ENCODE measurements at regions not wholly inside any gene's neighbourhood (a gene's known extent, or its start where the extent isn't known, plus 50 kb on each side); places are given as distances from the start of the nearest gene placed in this dataset.

DNA sequence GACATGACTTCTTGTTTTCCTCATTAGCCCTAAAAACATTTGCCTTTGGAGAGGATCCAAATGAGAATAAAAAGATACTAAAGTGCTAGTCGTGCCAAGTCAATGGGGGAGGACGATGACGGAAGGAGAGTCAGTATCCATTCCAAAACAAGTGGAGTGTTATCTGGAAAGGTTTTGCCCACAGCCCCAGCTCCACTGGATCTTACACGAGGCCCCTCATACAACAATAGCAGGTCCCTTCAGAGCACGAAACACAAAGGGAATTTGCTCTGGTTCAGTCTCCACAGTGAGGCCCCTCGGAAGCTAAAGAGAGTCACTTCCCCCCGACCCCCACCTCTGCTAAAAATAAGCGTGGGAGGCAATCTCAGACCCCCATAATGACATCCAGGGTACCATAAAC lies 496.9 kb upstream of the ZFHX3 start:
- TF ChIP-seq, protein P1, sequence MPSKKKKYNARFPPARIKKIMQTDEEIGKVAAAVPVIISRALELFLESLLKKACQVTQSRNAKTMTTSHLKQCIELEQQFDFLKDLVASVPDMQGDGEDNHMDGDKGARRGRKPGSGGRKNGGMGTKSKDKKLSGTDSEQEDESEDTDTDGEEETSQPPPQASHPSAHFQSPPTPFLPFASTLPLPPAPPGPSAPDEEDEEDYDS (CRISPR knock-in tag; IDR thresholded peaks at IDR 0.05), result no peak
- TF ChIP-seq HMG20B (CRISPR knock-in tag; conservative IDR thresholded peaks at IDR 0.05), result no peak
- no peak for TF ChIP-seq ZNF333 (CRISPR knock-in tag; IDR thresholded peaks at IDR 0.05; ENCODE audit: borderline replicate concordance)
- no peak for TF ChIP-seq SMYD3 (CRISPR knock-in tag; IDR thresholded peaks at IDR 0.05)
- no peak for TF ChIP-seq NCOA2 (CRISPR knock-in tag; IDR thresholded peaks at IDR 0.05)
- no peak for TF ChIP-seq ZFP82 (CRISPR knock-in tag; IDR thresholded peaks at IDR 0.05; ENCODE audit: borderline replicate concordance)
- no peak for TF ChIP-seq ZNF224 (CRISPR knock-in tag; IDR thresholded peaks at IDR 0.05)
- intact Hi-C loops (cut with micrococcal nuclease; ENCODE audit: unreplicated experiment) (no loop called here), in situ Hi-C loops (cut with HindIII; ENCODE audit: extremely low pct_ligation_motif_present, low pct_unique_long_range_greater_than_20kb) (no loop called here)
- Histone ChIP-seq H3K27me3 (ENCODE audit: control insufficient read depth in 1 of 2, insufficient read depth in 2 of 2, low read length in 2 of 2) (peaks cover 15 to 64% of the 10 kb centered on the region in 2 experiments; a peak in 4 of 5 replicates), H3K36me3 (replicated peaks in 1 of 2; ENCODE audit: control insufficient read depth in 1 of 2, insufficient read depth in 2 of 2, low read length in 2 of 2) (no peaks in the 10 kb centered on the region), H3K4me2 (ENCODE audit: low read depth, low read length) (no peak overlapping the region), H3K79me2 (ENCODE audit: insufficient read depth, low read length) (no peaks in the 10 kb centered on the region), H3K4me1 (ENCODE audit: insufficient read depth, low read length) (no peaks in the 10 kb centered on the region), H3K27ac (ENCODE audit: extremely low read length, insufficient read depth, low read length) (no peak overlapping the region), H3K9ac (ENCODE audit: insufficient read depth, low read depth, low read length) (no peak overlapping the region), H3K4me3 (replicated peaks in 1 of 3; ENCODE audit: insufficient read depth in 1 of 3, low read depth in 2 of 3, low read length in 3 of 3) (no peak overlapping the region), H2AFZ (ENCODE audit: low read length) (no peak overlapping the region), H3K9me3 (ENCODE audit: low read length) (no peaks in the 10 kb centered on the region), H4K20me1 (ENCODE audit: insufficient read depth, low read length) (no peaks in the 10 kb centered on the region)
- DNase-seq (ENCODE audit: low spot score) (no peak), ATAC-seq (no peak), FAIRE-seq (no peak)
- ChIA-PET POLR2A (no interaction called here), CTCF (ENCODE audit: low intra/inter-chr PET ratio, low total read pairs) (no interaction called here)
- no TSS peak for BruUV-seq (replicated peaks)
- 2% methylated on average over 8 of the region's 8 CpGs for WGBS (ENCODE audit: low lambda C conversion rate)

DNA sequence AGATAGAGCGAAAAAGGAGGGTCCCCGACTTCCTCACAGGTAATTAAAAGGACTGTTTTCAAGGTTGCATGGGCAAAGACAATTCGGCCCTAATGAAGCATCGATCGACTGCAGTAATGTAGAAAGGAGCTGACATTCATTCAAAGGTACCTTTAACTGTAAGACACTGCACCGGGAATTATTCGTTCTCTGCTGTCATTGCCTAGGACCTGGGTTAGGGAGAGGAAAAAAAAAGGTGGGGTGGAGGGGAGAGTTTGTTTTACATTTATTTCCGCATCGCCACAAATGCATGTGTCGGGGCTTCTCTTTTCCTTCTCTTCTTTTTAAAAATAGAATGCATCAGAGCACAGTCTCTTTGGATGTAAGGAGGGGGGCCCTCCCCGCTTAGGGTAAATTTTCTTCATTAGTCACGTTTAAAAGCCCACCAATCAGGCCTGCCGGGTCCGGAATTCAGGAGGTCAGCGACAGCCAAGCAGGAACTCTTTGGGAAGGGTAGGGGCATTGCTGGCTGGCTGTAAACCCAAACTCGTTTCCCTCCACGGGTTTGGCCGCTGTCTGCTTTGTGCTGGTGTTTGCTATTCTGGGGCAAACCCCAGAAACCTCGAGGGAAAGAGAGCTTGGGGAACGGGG lies 496.2 kb upstream of the ZFHX3 start:
- no peaks in the 10 kb centered on the region for H3K79me2 ChIP-seq (ENCODE audit: insufficient read depth, low read length)
- no peak for TF ChIP-seq FOXK1 (CRISPR knock-in tag; IDR thresholded peaks at IDR 0.05; ENCODE audit: borderline replicate concordance, low read depth)
- TF ChIP-seq, protein P2, sequence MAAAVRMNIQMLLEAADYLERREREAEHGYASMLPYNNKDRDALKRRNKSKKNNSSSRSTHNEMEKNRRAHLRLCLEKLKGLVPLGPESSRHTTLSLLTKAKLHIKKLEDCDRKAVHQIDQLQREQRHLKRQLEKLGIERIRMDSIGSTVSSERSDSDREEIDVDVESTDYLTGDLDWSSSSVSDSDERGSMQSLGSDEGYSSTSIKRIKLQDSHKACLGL (CRISPR knock-in tag; IDR thresholded peaks at IDR 0.05), result no peak
- no peak for DNase-seq (ENCODE audit: low spot score)
- no peak overlapping the region for H3K4me2 ChIP-seq (ENCODE audit: low read depth, low read length)
- H3K27ac ChIP-seq (ENCODE audit: extremely low read length, insufficient read depth, low read length), result no peak overlapping the region
- WGBS (ENCODE audit: low lambda C conversion rate), result 28% methylated on average over 20 of the region's 20 CpGs
- ChIA-PET POLR2A (no interaction called here), CTCF (ENCODE audit: low intra/inter-chr PET ratio, low total read pairs) (no interaction called here)
- H3K27me3 ChIP-seq (ENCODE audit: control insufficient read depth in 1 of 2, insufficient read depth in 2 of 2, low read length in 2 of 2), result peaks cover 15 to 68% of the 10 kb centered on the region in 2 experiments; a peak in 4 of 5 replicates
- BruUV-seq (replicated peaks), result no TSS peak
- no peaks in the 10 kb centered on the region for H3K4me1 ChIP-seq (ENCODE audit: insufficient read depth, low read length)
- intact Hi-C loops (cut with micrococcal nuclease; ENCODE audit: unreplicated experiment), result no loop called here
- no peaks in the 10 kb centered on the region for H3K9me3 ChIP-seq (ENCODE audit: low read length)
- no peak overlapping the region for H2AFZ ChIP-seq (ENCODE audit: low read length)
- no peak overlapping the region for H3K9ac ChIP-seq (ENCODE audit: insufficient read depth, low read depth, low read length)
- H4K20me1 ChIP-seq (ENCODE audit: insufficient read depth, low read length), result no peaks in the 10 kb centered on the region
- H3K4me3 ChIP-seq (replicated peaks in 1 of 3; ENCODE audit: insufficient read depth in 1 of 3, low read depth in 2 of 3, low read length in 3 of 3), result no peak overlapping the region
- FAIRE-seq, result no peak
- in situ Hi-C loops (cut with HindIII; ENCODE audit: extremely low pct_ligation_motif_present, low pct_unique_long_range_greater_than_20kb), result no loop called here
- ATAC-seq, result no peak
- no peaks in the 10 kb centered on the region for H3K36me3 ChIP-seq (replicated peaks in 1 of 2; ENCODE audit: control insufficient read depth in 1 of 2, insufficient read depth in 2 of 2, low read length in 2 of 2)

Data from HepG2 (cell line).